ENCODE measurements at regions not wholly inside any gene's neighbourhood (a gene's known extent, or its start where the extent isn't known, plus 50 kb on each side); places are given as distances from the start of the nearest gene placed in this dataset.
A peak's percentile ranks its signal among the peaks of the same experiment; 100 is the strongest.

GRCh38 chr10:6701289-6701688 lies 121.2 kb upstream of the PRKCQ start:
- Histone ChIP-seq H3K9me3 (ENCODE audit: insufficient read depth, low read depth, low read length) (no peaks in the 10 kb centered on the region), H3K4me2 (ENCODE audit: low read depth, low read length, poor library complexity, severe bottlenecking) (no peak overlapping the region), H3K36me3 (ENCODE audit: insufficient read depth, low read length) (no peaks in the 10 kb centered on the region), H4K20me1 (ENCODE audit: insufficient read depth, low read length, poor library complexity, severe bottlenecking) (no peaks in the 10 kb centered on the region), H3K9me2 (replicated peaks; ENCODE audit: low read depth, low read length) (no peaks in the 10 kb centered on the region), H3K4me3 (ENCODE audit: low read length, poor library complexity, severe bottlenecking) (no peak overlapping the region), H3K9ac (ENCODE audit: low read depth, low read length, poor library complexity, severe bottlenecking) (no peak overlapping the region), H3K79me2 (ENCODE audit: insufficient read depth, low read length) (no peaks in the 10 kb centered on the region), H3K27me3 (ENCODE audit: insufficient read depth, low read length, poor library complexity, severe bottlenecking) (peaks cover 10% of the 10 kb centered on the region), H3F3A (ENCODE audit: low read depth) (no peaks in the 10 kb centered on the region), H2AFZ (ENCODE audit: low read length) (no peak overlapping the region), H3K4me1 (ENCODE audit: insufficient read depth, low read length, poor library complexity, severe bottlenecking) (no peaks in the 10 kb centered on the region)
- TF ChIP-seq CTCF (conservative IDR thresholded peaks at IDR 0.05; ENCODE audit: low read length) (peak; percentile 55), EZH2phosphoT487 (IDR thresholded peaks at IDR 0.05; ENCODE audit: borderline replicate concordance) (no peak)

- no peak overlapping the region for H3K4me2 ChIP-seq (ENCODE audit: low read depth, low read length, poor library complexity, severe bottlenecking)
- H3K9me3 ChIP-seq (ENCODE audit: insufficient read depth, low read depth, low read length), result no peaks in the 10 kb centered on the region
- no peak overlapping the region for H3K4me3 ChIP-seq (ENCODE audit: low read length, poor library complexity, severe bottlenecking)
- H2AFZ ChIP-seq (ENCODE audit: low read length), result no peak overlapping the region
- H3K9me2 ChIP-seq (replicated peaks; ENCODE audit: low read depth, low read length), result no peaks in the 10 kb centered on the region
- no peak overlapping the region for H3K9ac ChIP-seq (ENCODE audit: low read depth, low read length, poor library complexity, severe bottlenecking)
- H3K79me2 ChIP-seq (ENCODE audit: insufficient read depth, low read length), result no peaks in the 10 kb centered on the region
- H3K4me1 ChIP-seq (ENCODE audit: insufficient read depth, low read length, poor library complexity, severe bottlenecking), result no peaks in the 10 kb centered on the region
- H3K36me3 ChIP-seq (ENCODE audit: insufficient read depth, low read length), result no peaks in the 10 kb centered on the region
- peaks cover 10% of the 10 kb centered on the region for H3K27me3 ChIP-seq (ENCODE audit: insufficient read depth, low read length, poor library complexity, severe bottlenecking)
- TF ChIP-seq CTCF (conservative IDR thresholded peaks at IDR 0.05; ENCODE audit: low read length) (no peak), EZH2phosphoT487 (IDR thresholded peaks at IDR 0.05; ENCODE audit: borderline replicate concordance) (no peak)
- no peaks in the 10 kb centered on the region for H3F3A ChIP-seq (ENCODE audit: low read depth)
- no peaks in the 10 kb centered on the region for H4K20me1 ChIP-seq (ENCODE audit: insufficient read depth, low read length, poor library complexity, severe bottlenecking)
Measured at GRCh38 chr10:6700066-6700465, 120.0 kb upstream of the PRKCQ start.

- H3K27me3 ChIP-seq (ENCODE audit: insufficient read depth, low read length, poor library complexity, severe bottlenecking), result peaks cover 10% of the 10 kb centered on the region
- H3K9me2 ChIP-seq (replicated peaks; ENCODE audit: low read depth, low read length), result no peaks in the 10 kb centered on the region
- no peaks in the 10 kb centered on the region for H3K9me3 ChIP-seq (ENCODE audit: insufficient read depth, low read depth, low read length)
- H4K20me1 ChIP-seq (ENCODE audit: insufficient read depth, low read length, poor library complexity, severe bottlenecking), result no peaks in the 10 kb centered on the region
- no peaks in the 10 kb centered on the region for H3K4me1 ChIP-seq (ENCODE audit: insufficient read depth, low read length, poor library complexity, severe bottlenecking)
- no peaks in the 10 kb centered on the region for H3F3A ChIP-seq (ENCODE audit: low read depth)
- H3K4me2 ChIP-seq (ENCODE audit: low read depth, low read length, poor library complexity, severe bottlenecking), result no peak overlapping the region
- no peak for TF ChIP-seq CTCF (conservative IDR thresholded peaks at IDR 0.05; ENCODE audit: low read length)
- TF ChIP-seq EZH2phosphoT487 (IDR thresholded peaks at IDR 0.05; ENCODE audit: borderline replicate concordance), result no peak
- no peaks in the 10 kb centered on the region for H3K79me2 ChIP-seq (ENCODE audit: insufficient read depth, low read length)
- H3K4me3 ChIP-seq (ENCODE audit: low read length, poor library complexity, severe bottlenecking), result no peak overlapping the region
- H2AFZ ChIP-seq (ENCODE audit: low read length), result no peak overlapping the region
- H3K36me3 ChIP-seq (ENCODE audit: insufficient read depth, low read length), result no peaks in the 10 kb centered on the region
- no peak overlapping the region for H3K9ac ChIP-seq (ENCODE audit: low read depth, low read length, poor library complexity, severe bottlenecking)
Measured at GRCh38 chr10:6699336-6699735, 119.3 kb upstream of the PRKCQ start.

Measured in Loucy (cell line).